ENCODE measurements at regions not wholly inside any gene's neighbourhood (a gene's known extent, or its start where the extent isn't known, plus 50 kb on each side); places are given as distances from the start of the nearest gene placed in this dataset.
A peak's percentile ranks its signal among the peaks of the same experiment; 100 is the strongest.
"Not testable (repeated sequence)": the region's sequence is repeated elsewhere in the genome, so short reads cannot be mapped to it uniquely, and the experiment has no call there.

GRCh38 chr18:34942276-34942675 is 98.9 kb upstream of the MAPRE2 start:
- no peak for DNase-seq (ENCODE audit: low read depth)

GRCh38 chr18:34942975-34943374 is 98.2 kb upstream of the MAPRE2 start:
- no peak for DNase-seq (ENCODE audit: low read depth)

GRCh38 chr18:34943587-34943986 is 97.6 kb upstream of the MAPRE2 start:
- DNase-seq (ENCODE audit: low read depth), result no peak

- no peak for DNase-seq (ENCODE audit: low read depth)
These were observed 93.5 kb upstream of the MAPRE2 start for GRCh38 chr18:34947711-34948125.

- DNase-seq (ENCODE audit: low read depth), result no peak
These were observed 89.4 kb upstream of the MAPRE2 start for GRCh38 chr18:34951625-34952379.

GRCh38 chr18:34953212-34953611 is 88.0 kb upstream of the MAPRE2 start:
- no peak for DNase-seq (ENCODE audit: low read depth)

GRCh38 chr18:34955494-34955893 is 85.7 kb upstream of the MAPRE2 start:
- not testable (repeated sequence) for DNase-seq (ENCODE audit: low read depth)

GRCh38 chr18:34956663-34957062 is 84.5 kb upstream of the MAPRE2 start:
- no peak for DNase-seq (ENCODE audit: low read depth)

GRCh38 chr18:34957119-34957863 is 83.9 kb upstream of the MAPRE2 start:
- DNase-seq (ENCODE audit: low read depth), result no peak

- DNase-seq (ENCODE audit: low read depth), result no peak
These were observed 83.4 kb upstream of the MAPRE2 start for GRCh38 chr18:34957864-34958259.

GRCh38 chr18:34959211-34959829 is 81.9 kb upstream of the MAPRE2 start:
- DNase-seq (ENCODE audit: low read depth), result no peak

- DNase-seq (ENCODE audit: low read depth), result no peak
These were observed 81.2 kb upstream of the MAPRE2 start for GRCh38 chr18:34959989-34960388.

- no peak for DNase-seq (ENCODE audit: low read depth)
These were observed 76.1 kb upstream of the MAPRE2 start for GRCh38 chr18:34965108-34965507.

GRCh38 chr18:34965566-34965965 is 75.6 kb upstream of the MAPRE2 start:
- no peak for DNase-seq (ENCODE audit: low read depth)

- no peak for DNase-seq (ENCODE audit: low read depth)
These were observed 71.1 kb upstream of the MAPRE2 start for GRCh38 chr18:34970106-34970505.

GRCh38 chr18:34971313-34971712 is 69.9 kb upstream of the MAPRE2 start:
- no peak for DNase-seq (ENCODE audit: low read depth)

GRCh38 chr18:34972765-34973414 is 68.3 kb upstream of the MAPRE2 start:
- no peak for DNase-seq (ENCODE audit: low read depth)

GRCh38 chr18:34976123-34976522 is 65.1 kb upstream of the MAPRE2 start:
- DNase-seq (ENCODE audit: low read depth), result no peak

- DNase-seq (ENCODE audit: low read depth), result no peak
These were observed 64.7 kb upstream of the MAPRE2 start for GRCh38 chr18:34976534-34976898.

- DNase-seq (ENCODE audit: low read depth), result peak; percentile 73
These were observed 64.0 kb upstream of the MAPRE2 start for GRCh38 chr18:34976899-34977837.

- peak; percentile 58 for DNase-seq (ENCODE audit: low read depth)
These were observed 63.2 kb upstream of the MAPRE2 start for GRCh38 chr18:34977838-34978532.

All from stimulated activated CD8-positive, alpha-beta memory T cell treated with anti-CD3 and anti-CD28 coated beads, Interleukin-4, amount 100 ng/mL, for 24 hours (primary cell).